Left ventricle myocardium inferior (tissue), 1 donor: ENCODE measurements at regions not wholly inside any gene's neighbourhood (a gene's known extent, or its start where the extent isn't known, plus 50 kb on each side); places are given as distances from the start of the nearest gene placed in this dataset.

Experiments
- DNase-seq: peaks from one replicate; pipeline ENCODE4 v3.0.0-alpha.2; 2020
- H3K27ac ChIP-seq: fragments of 200-600 bp; replicated peaks from 2 replicates; pipeline ENCODE4 v1.8.0; 2021
- H3K27me3 ChIP-seq: fragments of 200-600 bp; 2 replicates; pipeline ENCODE4 v1.8.0; 2021; ENCODE audit warnings: low read depth
- H3K36me3 ChIP-seq: fragments of 200-600 bp; 2 replicates; pipeline ENCODE4 v1.8.0; 2021
- H3K4me1 ChIP-seq: fragments of 200-600 bp; 2 replicates; pipeline ENCODE4 v1.8.0; 2021
- H3K4me3 ChIP-seq: fragments of 200-600 bp; 2 replicates; pipeline ENCODE4 v1.8.0; 2021; ENCODE audit warnings: mild to moderate bottlenecking, moderate library complexity
- H3K9me3 ChIP-seq: fragments of 200-600 bp; replicated peaks from 2 replicates; pipeline ENCODE4 v1.8.0; 2021
- CTCF ChIP-seq: fragments of 200-600 bp; IDR thresholded peaks from 2 replicates; pipeline ENCODE4 v1.8.0; 2021; ENCODE audit warnings: antibody characterized with exemption, mild to moderate bottlenecking, borderline replicate concordance
- intact Hi-C: fragments of 100-400 bp; cut with micrococcal nuclease; formaldehyde crosslinking; loops from one replicate; pipeline ENCODE4 v1.11.0; 2022
- donor health status: DM: no; HTN: yes; CAD: no; lungs with severe emphysema.

DNA sequence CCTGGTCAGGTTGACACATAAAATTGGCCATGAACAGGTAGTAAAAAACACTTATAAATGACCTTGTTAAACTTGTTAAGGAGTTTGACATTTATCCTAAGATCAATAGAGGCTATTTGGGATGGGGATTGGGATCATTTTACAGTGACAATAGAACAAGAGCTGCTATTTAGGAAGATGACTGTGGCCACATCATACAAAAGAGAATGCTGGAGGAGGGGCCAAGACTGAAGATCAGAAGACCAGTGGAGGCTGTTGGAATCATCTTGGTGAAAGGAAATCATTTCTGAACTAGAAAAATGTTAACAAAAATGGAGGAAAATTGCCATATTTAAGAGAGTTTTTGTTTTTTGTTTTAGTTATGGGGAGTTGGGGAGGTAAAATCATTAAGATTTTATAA lies 304.8 kb upstream of the TLE4 start:
- H3K27ac ChIP-seq = no peak overlapping the region
- intact Hi-C loops = no loop called here
- peaks cover 5% of the 10 kb centered on the region for H3K27me3 ChIP-seq
- no peaks in the 10 kb centered on the region for H3K36me3 ChIP-seq
- TF ChIP-seq CTCF = no peak
- H3K4me1 ChIP-seq = no peaks in the 10 kb centered on the region
- no peaks in the 10 kb centered on the region for H3K9me3 ChIP-seq
- no peak for DNase-seq
- no peak overlapping the region for H3K4me3 ChIP-seq

- no peak for TF ChIP-seq CTCF
- no peak for DNase-seq
- Histone ChIP-seq H3K4me3 (no peak overlapping the region), H3K4me1 (no peaks in the 10 kb centered on the region), H3K27ac (no peak overlapping the region), H3K36me3 (no peaks in the 10 kb centered on the region), H3K9me3 (no peaks in the 10 kb centered on the region), H3K27me3 (peaks cover 1% of the 10 kb centered on the region)
- intact Hi-C loops = no loop called here
These were observed 303.0 kb upstream of the TLE4 start for GRCh38 chr9:79268806-79269205.

DNA sequence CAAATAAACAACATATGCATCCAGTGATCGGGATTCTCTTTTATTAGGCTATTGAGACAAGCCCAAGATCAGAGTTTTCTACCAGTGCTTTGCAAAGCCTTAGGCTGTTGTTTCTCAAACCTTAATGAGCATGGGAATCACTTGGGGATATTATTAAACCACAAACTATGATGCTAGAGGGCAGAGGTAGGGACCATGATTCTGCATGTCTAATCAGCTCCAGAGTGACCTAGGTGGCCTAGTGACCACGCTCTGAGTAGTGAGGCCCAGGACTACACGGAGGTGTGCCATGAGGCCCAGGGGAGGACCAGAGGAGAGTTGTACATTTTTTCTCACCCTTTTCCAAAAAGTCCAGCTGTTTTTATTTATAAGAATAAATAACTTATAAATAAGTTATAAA lies 298.5 kb upstream of the TLE4 start:
- no peak for DNase-seq
- H3K4me3 ChIP-seq = no peak overlapping the region
- TF ChIP-seq CTCF = no peak
- no peaks in the 10 kb centered on the region for H3K27me3 ChIP-seq
- no peaks in the 10 kb centered on the region for H3K9me3 ChIP-seq
- H3K4me1 ChIP-seq = no peaks in the 10 kb centered on the region
- no peaks in the 10 kb centered on the region for H3K36me3 ChIP-seq
- H3K27ac ChIP-seq = no peak overlapping the region
- intact Hi-C loops = no loop called here

GRCh38 chr9:79279356-79279755 lies 292.4 kb upstream of the TLE4 start:
- intact Hi-C loops = no loop called here
- Histone ChIP-seq H3K4me1 (no peaks in the 10 kb centered on the region), H3K4me3 (no peak overlapping the region), H3K27ac (no peak overlapping the region), H3K36me3 (no peaks in the 10 kb centered on the region), H3K9me3 (no peaks in the 10 kb centered on the region), H3K27me3 (peaks cover 3% of the 10 kb centered on the region)
- no peak for DNase-seq
- TF ChIP-seq CTCF = no peak

DNA sequence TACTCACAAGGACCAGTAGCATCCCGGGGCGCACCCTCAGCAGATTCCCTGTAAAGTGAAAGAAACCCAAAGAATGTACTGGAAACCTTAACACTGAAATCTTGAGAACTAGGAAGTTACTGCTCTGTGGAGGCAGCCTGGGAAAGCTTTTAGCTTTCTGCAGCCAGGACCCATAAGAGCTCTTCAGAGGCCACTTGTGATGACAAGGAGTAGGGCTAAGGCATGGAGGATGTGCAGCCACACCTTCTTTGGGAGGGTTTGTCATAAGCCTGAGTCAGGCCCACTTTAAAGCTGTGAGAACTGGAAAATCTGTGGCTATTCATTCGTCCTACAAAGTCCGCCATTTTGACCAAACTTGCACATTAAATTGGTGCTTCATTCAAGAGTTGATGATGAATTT lies 291.1 kb upstream of the TLE4 start:
- no peak for DNase-seq
- no peaks in the 10 kb centered on the region for H3K9me3 ChIP-seq
- no peak overlapping the region for H3K4me3 ChIP-seq
- no peak overlapping the region for H3K27ac ChIP-seq
- intact Hi-C loops = no loop called here
- TF ChIP-seq CTCF = no peak
- H3K27me3 ChIP-seq = peaks cover 3% of the 10 kb centered on the region
- no peaks in the 10 kb centered on the region for H3K4me1 ChIP-seq
- no peaks in the 10 kb centered on the region for H3K36me3 ChIP-seq

DNA sequence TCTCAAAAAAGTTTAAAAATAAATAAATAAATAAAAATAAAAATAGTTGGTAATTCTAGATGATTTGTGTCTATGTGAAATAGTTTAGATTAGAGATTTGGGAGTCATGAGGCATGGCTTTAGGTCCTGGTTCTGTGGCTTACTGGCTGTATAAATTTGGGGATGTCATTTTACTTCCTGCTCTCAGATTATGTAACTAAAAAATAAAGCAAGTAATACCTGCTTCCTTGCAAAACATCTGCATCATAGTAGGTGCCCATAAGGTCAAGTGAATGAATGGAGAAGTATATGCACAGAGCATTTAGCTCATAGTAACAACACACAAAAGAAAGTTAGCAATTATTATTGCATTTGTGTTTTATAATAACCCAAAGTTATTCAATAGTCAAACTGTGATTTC lies 287.7 kb upstream of the TLE4 start:
- Histone ChIP-seq H3K4me3 (no peak overlapping the region), H3K36me3 (no peaks in the 10 kb centered on the region), H3K4me1 (no peaks in the 10 kb centered on the region), H3K27me3 (peaks cover 3% of the 10 kb centered on the region), H3K9me3 (no peaks in the 10 kb centered on the region), H3K27ac (no peak overlapping the region)
- no peak for TF ChIP-seq CTCF
- intact Hi-C loops = no loop called here
- no peak for DNase-seq
